Stimulated activated CD4-positive, alpha-beta T cell treated with anti-CD3 and anti-CD28 coated beads, Interleukin-12 subunit alpha, Interleukin-12 subunit beta, amount 100 ng/mL, for 48 hours (primary cell): ENCODE measurements at regions not wholly inside any gene's neighbourhood (a gene's known extent, or its start where the extent isn't known, plus 50 kb on each side); places are given as distances from the start of the nearest gene placed in this dataset.
"Not testable (repeated sequence)": the region's sequence is repeated elsewhere in the genome, so short reads cannot be mapped to it uniquely, and the experiment has no call there.

Experiments used
- DNase-seq, 3 donors: peaks; one replicate each; pipeline ENCODE4 v3.0.0-alpha.2; 2020; ENCODE audit warnings: low read depth in 2 of 3, low spot score in 1 of 3

DNA sequence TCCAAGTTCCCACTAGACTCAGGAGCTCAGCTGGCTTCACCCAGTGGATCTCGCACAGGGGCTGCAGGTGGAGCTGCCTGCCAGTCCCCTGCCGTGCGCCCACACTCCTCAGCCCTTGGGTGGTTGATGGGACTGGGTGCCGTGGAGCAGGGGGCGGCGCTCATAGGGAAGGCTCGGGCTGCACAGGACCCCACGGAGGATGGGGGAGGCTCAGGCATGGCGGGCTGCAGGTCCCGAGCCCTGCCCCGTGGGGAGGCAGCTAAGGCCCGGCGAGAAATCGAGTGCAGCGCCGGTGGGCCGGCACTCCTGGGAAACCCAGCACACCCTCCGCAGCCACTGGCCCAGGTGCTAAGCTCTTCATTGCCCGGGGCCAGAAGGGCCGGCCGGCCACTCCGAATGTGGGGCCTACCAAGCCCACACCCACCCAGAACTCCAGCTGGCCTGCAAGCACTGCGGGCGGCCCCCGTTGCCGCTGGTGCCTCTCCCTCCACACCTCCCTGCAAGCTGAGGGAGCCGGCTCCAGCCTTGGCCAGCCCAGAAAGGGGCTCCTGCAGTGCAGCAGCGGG lies 1481.3 kb upstream of the WWC1 start:
- DNase-seq, result not testable (repeated sequence)

DNA sequence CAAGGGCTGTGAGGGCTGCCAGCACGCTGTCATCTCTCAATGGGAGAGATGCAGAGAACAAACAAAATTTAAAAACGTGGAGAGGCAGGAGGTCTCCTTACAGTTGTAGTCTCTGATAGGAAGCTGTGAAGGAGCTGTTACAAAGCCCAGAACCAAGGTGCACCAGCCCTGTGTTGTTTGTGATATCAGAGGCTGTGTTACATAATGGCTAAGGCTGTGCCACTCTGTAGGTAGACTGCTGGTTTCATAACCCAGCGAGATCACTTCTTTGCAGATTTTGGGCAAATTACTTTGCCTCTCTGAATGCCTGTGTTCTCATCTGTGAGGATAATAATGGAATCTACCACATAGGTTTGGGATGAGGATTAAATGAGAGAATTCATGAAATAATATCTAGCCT lies 1480.7 kb upstream of the WWC1 start:
- no peak for DNase-seq

DNA sequence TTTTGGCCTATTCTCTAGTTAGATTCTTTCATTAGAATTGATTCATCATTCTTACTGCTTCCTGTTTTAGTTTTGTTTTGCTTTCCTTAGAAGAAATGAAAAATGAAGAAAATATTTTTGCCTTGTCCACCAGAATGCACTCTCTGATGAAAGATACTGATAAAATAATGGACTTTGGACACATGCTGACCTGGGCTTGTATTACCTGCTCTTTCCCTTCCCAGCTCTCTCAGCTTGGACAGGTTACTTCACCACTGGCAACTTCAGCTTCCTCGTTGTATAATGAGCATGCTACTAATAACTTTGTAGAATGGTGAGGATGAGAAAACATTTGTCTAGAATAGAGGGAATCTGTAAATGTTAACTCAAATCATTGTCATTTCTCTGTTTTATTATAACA lies 1468.1 kb upstream of the WWC1 start:
- DNase-seq, result no peak

DNA sequence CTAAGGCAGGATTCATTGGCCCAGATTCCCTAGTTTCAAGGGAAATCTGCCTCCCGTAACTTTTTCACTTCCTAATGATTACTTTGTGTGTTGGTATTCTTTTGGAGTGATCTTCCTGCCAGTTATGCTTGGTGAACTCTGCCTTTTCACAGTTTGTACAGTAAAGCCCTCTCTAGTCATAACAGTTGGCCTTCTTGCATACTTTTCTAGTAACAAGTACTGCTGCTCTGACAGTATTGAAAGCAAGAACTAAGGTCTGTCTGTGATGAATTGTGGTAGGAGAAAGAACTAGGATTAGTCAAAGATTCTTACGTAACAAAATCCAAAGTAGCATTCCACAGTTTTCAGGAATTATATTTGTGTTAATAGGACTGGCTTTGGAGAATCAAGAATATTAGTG lies 1457.2 kb upstream of the WWC1 start:
- DNase-seq, result no peak

DNA sequence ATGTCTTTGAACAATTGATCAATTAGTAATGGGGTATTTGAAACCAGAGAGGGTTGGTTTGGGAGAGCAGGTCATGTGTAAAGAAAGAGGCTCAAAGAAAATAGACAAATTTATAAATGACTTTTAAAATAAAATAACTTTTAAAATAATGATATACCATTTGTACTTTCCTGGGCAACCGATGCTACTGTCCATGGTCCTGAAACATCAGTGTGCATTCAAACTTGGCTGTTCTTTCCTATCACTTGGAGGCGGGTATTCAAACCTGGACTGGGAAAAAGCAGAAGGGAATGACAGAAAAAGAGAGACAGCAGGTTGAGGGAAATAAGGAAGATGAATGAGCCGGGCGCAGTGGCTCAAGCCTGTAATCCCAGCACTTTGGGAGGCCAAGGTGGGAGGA lies 1446.4 kb upstream of the WWC1 start:
- DNase-seq, result no peak

DNA sequence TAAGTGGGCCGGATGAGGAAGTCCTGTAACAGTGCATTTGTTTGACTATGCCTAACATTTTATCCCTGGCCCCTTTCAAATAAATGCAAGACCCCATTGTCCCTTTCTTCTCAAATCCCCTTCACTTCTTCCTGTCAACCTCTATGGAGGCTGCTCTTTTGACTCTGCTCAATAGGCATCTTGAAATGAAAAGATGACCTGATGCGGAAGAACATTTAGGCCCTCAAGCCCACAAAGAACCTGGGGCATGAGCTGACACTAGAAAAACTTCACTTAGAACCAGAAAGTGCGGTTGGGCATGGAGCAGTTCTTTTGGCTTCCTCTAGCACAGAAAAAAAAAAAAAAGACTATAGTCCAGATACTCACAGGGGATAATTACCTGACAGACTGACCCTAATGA lies 1434.7 kb upstream of the WWC1 start:
- no peak for DNase-seq

DNA sequence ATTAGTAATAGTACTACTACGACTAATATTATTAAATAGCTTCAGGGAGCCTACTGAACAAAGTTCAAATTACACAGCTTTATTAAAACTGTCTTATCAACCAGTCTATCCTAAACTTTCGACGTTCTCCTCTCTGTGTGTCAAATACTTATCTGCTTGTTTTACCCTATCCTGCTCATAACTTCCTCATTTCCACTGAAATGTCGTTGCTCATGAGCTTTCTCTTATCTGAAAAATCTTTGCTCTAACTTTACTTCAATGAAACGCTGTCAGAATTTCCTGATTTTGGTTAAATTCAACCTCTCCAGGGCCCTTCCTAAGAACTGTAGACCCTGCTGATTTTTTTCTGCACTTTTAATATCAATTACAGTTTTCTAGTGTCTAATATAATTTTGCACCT lies 1431.0 kb upstream of the WWC1 start:
- no peak for DNase-seq

DNA sequence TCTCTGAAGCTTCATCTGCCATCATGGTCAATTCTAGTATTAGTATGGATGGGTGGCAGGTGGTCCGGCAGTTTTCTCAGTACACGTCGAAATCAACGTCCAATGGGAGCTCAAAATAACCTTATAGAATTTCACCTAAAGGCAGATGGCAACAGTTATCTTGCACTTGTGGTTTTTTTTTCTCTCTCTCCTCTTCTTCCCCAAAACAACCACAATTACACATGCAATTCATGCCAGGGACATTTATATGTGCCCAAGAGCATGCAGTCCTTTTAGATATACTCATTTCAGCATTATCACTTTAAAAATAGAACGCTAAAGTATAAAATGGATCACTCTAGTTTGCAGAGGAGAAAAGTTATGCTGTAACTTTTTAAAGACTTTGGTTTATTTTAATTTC lies 1428.9 kb upstream of the WWC1 start:
- no peak for DNase-seq

DNA sequence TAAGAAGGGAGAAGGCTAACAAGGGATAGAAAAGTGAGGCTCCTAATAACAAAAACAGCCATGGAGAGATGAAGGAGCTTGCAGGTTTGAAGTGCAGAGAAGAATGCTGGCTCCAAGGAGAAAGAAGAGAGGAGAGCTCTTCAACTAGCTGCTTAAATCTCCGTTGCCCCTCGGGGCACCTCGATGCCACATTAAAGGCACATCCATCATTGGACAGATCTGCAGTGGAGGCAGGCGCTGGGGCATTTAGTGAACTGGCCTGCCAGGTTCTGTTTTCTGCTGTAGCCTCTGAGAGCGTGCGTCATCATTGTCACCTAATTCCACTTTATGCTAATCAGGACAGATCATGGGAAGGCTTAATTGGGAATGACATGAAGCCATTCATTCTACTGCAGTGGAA lies 1426.2 kb upstream of the WWC1 start:
- DNase-seq, result no peak

DNA sequence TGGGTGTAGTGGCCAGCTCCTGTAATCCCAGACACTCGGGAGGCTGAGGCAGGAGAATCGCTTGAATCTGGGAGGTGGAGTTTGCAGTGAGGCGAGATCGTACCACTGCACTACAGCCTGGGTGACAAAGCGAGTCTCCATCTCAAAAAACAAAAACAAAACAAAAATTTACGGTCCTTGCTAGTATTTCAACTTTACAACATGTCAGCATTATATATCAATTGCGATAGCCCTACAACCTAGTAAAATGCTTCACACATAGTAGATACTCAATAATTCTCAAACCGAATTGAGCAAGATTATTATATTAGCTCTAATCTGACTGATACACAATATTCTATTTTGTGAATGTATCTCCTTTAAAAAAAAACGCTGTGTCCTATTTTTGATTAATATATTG lies 1411.0 kb upstream of the WWC1 start:
- DNase-seq, result no peak

DNA sequence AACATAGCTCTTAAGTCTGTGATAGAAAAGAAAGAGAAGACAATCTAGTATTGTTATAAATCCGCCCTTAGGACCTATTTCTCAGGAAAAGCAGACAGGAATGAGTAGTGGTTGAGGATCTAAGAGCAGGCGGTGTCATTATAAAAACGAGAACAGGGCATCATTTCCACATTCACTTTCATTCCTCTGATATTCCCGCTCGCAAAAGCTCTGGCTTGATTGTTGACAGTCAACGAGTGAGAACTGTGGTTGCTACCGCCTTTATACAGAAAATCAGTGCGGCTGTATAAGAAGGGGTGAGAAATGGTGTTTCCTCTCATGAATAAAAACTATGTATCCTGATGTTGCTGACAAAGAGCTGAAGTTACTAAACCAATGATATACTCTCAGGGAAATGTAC lies 1409.6 kb upstream of the WWC1 start:
- DNase-seq, result no peak

DNA sequence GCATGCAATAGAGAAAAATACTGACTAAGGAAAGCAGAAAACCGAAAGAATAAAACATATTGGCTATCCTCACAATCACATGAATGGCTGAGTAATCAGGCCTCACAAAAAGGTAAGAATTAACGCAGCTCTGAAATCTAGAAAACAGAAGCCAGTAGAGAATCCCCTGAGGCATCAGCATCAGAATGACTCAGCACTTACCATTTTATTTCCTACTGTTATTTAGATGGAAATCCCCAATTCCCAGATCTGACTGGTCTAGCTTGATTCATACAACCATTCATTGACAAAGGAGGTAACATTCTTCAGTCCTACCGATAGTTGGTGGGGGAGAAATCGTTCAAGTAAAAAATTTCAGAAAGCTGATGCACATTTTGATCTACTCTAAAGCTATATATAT lies 1408.4 kb upstream of the WWC1 start:
- no peak for DNase-seq

DNA sequence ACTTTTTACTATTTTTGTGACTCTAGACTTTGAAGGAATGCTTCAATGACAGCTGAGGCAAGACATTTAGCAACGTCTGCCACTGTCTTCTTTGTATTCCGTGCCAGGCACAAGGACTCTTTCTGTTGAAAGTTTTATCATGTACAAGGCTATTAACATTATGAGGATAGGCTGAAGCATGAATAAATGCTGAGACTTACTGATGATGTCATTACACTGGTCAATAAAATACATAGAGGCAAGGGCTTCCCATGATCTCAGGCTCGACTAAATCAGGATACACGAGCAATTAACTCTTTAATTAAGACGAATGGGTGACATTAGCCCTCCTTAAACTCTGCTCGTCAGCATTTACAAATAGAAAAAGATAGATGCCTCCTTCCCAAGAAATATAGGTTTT lies 1393.3 kb upstream of the WWC1 start:
- DNase-seq, result no peak

DNA sequence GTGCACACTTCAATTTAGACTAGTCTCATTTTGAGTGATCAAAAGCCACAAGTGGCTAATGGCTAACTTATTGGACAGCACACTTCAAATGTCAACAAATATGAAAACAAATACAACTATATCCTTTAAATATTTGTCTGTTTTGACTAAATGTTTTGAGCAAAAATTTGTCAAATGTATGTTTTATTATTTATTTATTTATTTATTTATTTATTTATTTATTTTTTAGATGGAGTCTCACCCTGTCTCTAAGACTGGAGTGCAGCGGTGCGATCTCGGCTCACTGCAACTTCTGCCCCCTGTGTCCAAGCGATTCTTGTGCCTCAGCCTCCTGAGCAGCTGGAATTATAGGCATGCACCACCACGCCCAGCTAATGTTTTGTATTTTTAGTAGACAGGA lies 1392.1 kb upstream of the WWC1 start:
- no peak for DNase-seq

DNA sequence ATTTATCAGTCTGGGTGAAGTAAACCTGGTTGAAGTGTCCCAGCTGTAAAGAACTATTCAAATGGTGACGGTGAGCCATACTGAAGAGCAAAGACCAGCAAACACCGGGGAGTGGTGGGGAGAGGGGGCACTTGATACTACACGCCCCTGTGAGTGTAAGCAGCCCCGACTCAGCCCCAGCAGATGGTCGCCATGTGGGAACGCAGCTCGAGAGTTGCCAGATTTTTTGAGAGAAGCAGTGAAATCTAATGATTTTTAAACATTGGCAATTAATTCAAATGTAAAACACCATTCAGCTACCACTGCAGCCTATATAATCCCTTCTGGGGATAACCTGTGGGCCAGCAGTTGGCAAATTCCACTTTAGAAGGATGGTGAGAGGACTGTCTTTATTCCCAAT lies 1386.9 kb upstream of the WWC1 start:
- DNase-seq, result no peak

DNA sequence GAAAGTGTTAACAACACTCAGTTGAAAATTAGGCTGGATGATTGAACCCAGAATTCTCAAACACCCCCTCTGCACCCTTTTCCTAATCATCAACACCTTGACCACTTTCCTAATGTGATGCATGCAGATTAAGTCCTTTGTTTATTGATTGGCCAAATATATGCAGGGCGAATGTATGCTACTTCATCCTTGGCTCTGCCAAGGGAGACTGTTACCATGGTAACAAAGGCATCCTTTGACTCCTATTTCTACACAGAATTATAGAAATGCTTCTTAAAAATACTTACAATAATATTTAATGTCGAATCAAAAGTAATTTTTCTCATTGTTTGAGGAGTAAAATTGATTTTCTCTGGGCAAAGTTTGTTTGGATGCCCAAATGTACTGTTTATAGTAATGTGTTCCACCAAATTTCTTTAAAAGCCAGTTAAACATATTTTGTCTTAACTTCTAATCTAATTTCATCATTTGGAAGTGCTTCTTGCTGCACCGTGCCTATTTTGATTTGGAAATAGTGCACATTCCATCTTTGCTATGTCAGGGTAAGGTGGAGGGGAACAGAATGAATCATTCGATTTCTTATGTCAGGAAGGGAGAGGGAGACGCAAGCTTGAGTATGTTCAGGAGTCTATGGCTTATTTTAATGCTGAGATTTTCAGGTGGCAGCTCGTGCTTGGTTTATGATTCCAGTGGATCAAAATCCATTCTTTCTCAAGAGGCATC lies 1384.3 kb upstream of the WWC1 start:
- DNase-seq, result no peak

DNA sequence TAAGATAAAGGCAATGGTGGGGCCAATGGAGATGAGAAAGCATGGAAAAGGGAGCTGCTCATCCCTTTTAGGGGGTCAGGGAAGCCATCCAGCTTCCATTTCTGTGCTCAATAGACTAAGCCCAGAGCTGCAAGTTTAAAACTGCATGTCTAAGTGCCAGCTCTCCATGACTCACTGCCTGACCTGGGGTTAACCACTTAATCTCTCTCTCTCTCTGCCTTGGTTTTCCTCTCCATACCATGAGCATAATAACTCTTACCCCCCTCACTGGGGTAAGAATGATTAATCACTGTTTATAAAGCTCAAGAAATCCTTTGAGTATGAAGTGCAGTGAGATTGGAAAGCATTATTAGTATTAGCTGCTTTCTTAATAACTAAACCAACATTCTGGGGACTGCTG lies 1382.4 kb upstream of the WWC1 start:
- no peak for DNase-seq

DNA sequence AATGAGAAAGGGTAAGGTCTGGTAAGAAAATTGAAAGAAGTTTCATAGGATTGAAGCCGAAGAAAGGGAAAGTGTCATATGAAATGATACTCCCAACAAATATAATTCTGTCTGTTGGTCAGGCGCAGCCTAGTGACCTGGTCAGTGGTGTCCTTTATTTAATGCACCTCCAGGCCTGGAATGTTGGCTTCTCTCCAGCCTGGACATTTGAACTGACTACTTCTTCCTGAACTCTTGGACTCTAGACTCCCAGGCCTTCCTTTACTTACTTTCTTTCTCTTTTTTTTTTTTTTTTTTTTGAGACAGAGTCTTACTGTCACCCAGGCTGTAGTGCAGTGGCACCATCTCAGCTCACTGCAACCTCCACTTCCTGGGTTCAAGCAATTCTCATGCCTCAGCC lies 1381.5 kb upstream of the WWC1 start:
- no peak for DNase-seq

DNA sequence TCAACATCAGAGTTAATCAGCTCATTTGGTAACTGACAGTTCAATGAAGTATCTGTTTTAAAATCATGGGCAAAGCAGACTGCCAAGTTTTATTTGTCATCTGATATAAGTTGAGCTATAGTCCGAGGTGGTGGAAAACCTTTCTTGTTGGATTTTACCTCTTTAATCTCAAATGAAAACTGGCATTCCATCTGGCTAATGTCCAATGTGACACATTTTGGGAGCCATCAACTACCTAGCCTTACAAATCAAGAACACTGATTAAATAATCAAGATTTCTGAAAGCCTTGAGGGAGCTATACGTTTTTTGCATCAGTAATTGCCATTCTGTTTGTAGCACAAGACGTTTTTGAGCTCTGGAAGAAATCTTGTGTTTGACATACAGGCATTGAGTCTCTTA lies 1380.5 kb upstream of the WWC1 start:
- no peak for DNase-seq

DNA sequence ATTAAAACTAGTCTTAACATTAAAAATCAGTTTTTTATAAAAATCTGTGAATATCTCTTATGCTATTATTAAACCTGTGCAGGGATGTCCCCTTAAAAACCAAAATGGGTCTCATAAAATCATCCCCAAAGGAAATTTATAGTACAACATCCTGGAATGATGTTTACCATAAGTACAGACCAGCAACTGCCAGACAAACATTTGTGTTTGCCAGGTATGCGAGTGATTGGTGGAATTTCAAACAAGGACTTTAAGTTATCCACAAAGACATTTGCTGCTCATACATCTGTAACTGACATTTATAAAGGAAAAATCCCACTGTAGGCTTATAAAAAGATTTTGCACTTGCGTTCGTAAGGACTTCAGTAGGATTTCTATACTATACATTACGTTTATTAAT lies 1375.4 kb upstream of the WWC1 start:
- no peak for DNase-seq

DNA sequence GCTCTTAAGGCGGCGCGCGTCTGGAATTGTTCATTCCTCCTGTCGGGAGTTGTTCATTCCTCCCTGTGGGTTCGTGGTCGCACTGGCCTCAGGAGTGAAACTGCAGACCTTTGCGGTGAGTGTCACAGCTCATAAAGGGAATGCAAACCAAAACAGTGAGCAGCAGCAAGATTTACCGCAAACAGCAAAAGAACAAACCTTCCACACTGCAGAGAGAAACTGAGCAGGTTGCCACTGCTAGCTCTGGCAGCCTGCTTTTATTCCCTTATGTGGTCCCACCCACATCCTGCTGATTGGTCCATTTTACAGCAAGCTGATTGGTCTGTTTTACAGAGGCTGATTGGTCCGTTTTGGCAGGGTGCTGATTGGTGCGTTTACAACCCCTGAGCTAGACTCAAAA lies 1365.3 kb upstream of the WWC1 start:
- DNase-seq, result no peak

DNA sequence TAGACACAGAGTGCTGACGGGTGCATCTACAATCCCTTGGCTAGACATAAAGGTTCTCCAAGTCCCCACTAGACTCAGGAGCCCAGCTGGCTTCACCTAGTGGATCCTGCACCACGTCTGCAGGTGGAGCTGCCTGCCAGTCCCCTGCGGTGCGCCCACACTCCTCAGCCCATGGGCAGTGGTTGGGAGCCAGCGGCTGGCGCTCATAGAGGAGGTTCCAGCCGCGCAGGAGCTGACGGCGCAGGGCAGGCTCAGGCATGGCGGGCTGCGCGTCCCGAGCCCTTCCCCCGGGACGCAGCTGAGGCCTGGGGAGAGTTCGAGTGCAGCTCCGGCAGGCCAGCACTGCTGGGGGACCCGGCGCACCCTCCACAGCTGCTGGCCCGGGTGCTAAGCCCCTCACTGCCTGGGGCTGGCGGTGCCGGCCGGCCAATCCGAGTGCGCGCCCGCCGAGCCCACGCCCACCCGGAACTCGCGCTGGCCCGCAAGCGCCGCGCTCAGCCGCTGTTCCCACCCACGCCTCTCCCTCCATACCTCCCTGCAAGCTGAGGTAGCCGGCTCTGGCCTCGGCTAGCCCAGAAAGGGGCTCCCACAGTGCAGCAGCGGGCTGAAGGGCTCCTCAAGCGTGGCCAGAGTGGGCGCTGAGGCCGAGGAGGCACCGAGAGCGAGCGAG lies 1364.5 kb upstream of the WWC1 start:
- DNase-seq, result not testable (repeated sequence)

DNA sequence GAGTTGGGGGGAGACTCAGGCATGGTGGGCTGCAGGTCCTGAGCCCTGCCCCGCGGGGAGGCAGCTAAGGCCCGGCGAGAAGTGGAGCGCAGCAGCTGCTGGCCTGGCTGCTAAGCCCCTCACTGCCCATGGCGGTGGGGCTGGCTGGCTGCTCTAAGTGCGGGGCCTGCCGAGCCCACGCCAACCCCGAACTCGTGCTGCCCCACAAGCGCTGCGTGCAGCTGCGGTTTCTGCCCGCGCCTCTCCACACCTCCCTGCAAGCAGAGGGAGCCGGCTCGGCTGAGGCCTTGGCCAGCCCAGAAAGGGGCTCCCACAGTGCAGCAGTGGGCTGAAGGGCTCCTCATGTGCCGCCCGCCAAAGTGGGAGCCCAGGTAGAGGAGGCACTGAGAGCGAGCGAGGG lies 1355.1 kb upstream of the WWC1 start:
- no peak for DNase-seq
